ENCODE measurements at regions not wholly inside any gene's neighbourhood (a gene's known extent, or its start where the extent isn't known, plus 50 kb on each side); places are given as distances from the start of the nearest gene placed in this dataset.
"Not testable (repeated sequence)": the region's sequence is repeated elsewhere in the genome, so short reads cannot be mapped to it uniquely, and the experiment has no call there.

DNA sequence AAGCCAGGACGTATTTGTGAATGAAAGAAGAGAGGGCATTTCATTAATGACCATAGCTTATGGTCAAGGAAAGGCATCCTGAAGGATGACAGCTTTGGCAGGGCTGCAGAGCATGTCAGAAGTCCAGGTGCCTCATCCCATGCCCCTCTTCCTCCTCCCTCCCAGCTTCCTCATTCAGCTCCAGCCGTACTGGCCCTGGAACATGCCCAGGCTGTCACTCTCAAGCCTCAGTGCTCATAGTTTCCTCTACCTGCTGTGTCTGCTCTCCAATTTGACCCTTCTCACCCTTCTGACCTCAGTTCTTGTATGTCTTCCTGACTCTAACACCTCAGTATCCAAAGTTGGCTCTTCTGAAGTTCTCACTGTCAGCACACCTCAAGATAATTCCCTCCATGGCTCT lies 695.8 kb upstream of the HS6ST1 start:
- no peak for DNase-seq
- Histone ChIP-seq H3K9me3 (no peaks in the 10 kb centered on the region), H3K36me3 (replicated peaks in 1 of 2; ENCODE audit: insufficient read depth in 1 of 2, low read depth in 2 of 2) (no peaks in the 10 kb centered on the region), H3K4me1 (peaks cover 16% of the 10 kb centered on the region), H3K27me3 (no peaks in the 10 kb centered on the region), H3K27ac (no peak overlapping the region), H3K4me3 (no peak overlapping the region)
- intact Hi-C loops (cut with DNase I), result no loop called here
- no peak for TF ChIP-seq POLR2A (IDR thresholded peaks at IDR 0.05)
- TF ChIP-seq, protein P1, sequence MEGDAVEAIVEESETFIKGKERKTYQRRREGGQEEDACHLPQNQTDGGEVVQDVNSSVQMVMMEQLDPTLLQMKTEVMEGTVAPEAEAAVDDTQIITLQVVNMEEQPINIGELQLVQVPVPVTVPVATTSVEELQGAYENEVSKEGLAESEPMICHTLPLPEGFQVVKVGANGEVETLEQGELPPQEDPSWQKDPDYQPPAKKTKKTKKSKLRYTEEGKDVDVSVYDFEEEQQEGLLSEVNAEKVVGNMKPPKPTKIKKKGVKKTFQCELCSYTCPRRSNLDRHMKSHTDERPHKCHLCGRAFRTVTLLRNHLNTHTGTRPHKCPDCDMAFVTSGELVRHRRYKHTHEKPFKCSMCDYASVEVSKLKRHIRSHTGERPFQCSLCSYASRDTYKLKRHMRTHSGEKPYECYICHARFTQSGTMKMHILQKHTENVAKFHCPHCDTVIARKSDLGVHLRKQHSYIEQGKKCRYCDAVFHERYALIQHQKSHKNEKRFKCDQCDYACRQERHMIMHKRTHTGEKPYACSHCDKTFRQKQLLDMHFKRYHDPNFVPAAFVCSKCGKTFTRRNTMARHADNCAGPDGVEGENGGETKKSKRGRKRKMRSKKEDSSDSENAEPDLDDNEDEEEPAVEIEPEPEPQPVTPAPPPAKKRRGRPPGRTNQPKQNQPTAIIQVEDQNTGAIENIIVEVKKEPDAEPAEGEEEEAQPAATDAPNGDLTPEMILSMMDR (IDR thresholded peaks at IDR 0.05), result no peak
- no peak for ATAC-seq
- 51 to 58% methylated on average over 2 of the region's 2 CpGs for WGBS, 2 donors

DNA sequence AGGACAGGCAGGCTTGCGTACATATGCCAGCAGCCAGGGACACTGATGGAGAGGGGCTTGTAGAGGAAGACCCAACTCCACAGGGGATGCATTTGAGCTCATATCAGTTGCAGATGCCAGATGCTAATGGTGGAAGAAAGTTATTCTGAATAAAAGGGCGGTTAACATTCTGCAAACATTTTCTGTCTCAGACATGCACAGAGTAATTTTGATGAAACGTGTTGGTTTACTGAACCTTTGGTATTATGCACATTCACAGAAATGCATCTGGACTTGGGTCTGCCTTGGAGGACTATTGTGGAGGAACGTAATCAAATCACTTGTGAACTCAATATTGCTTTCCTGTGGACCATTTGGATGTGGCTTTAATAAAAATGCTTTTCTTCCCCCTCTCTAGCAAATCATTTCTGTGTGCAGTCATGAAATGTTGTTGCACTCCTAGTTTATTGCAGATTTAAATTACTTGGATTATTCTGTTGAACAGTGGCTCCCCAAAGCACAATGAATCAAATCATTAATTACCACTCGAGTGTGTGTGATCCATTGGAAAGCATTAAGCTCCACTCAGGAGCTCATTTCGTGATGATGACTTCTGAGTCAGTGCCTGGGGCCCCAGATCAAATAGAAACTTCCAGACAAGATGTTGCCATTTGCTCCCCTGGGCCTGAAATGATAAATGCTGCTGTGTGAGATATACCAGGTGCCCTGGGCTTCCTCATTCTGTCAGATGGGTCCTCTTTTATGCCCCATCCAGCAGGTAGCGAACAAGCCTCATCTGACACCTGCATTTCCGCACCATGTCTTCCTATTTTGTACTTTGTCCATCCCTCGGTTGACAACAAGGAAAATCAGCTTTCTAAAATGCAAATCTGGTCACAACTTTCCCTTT lies 697.0 kb upstream of the HS6ST1 start:
- no peak for DNase-seq

DNA sequence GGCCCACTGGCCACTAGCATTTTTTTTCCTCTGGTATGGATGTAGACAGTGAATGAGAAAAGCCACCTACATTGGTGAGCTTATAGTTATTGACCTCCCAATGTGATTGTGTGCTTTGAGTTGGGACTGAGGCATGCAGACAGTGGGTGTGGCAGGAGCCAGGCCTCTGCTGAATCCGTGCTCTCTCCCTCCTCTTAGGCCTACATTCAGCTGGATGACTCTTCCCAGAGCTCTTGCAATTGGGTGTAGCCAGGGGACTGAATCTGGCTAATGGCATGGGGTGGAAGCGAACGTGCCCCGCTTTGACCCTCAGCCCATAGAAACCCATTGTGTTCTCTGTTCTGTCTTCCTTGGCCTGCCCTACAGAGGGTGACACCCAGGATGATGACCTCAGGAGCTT lies 698.3 kb upstream of the HS6ST1 start:
- Histone ChIP-seq H3K36me3 (replicated peaks in 1 of 2; ENCODE audit: insufficient read depth in 1 of 2, low read depth in 2 of 2) (no peaks in the 10 kb centered on the region), H3K27ac (no peak overlapping the region), H3K4me1 (peaks cover 16% of the 10 kb centered on the region), H3K4me3 (no peak overlapping the region), H3K9me3 (no peaks in the 10 kb centered on the region), H3K27me3 (no peaks in the 10 kb centered on the region)
- TF ChIP-seq, protein P1 (IDR thresholded peaks at IDR 0.05), result no peak
- no peak for TF ChIP-seq POLR2A (IDR thresholded peaks at IDR 0.05)
- ATAC-seq (no peak), DNase-seq (no peak)
- intact Hi-C loops (cut with DNase I), result no loop called here
- WGBS, 2 donors, result 96 to 98% methylated on average over 4 of the region's 4 CpGs

More for the DNA sequence above, 697.0 kb upstream of the HS6ST1 start:
- H3K4me3 ChIP-seq, result no peak overlapping the region
- no peaks in the 10 kb centered on the region for H3K9me3 ChIP-seq
- ATAC-seq, result no peak
- intact Hi-C loops (cut with DNase I), result no loop called here
- 86 to 91% methylated on average over 9 of the region's 9 CpGs for WGBS, 2 donors
- H3K4me1 ChIP-seq, result peaks cover 16% of the 10 kb centered on the region
- H3K27ac ChIP-seq, result no peak overlapping the region
- TF ChIP-seq, protein P1 (IDR thresholded peaks at IDR 0.05), result no peak
- TF ChIP-seq POLR2A (IDR thresholded peaks at IDR 0.05), result no peak
- H3K27me3 ChIP-seq, result no peaks in the 10 kb centered on the region
- no peaks in the 10 kb centered on the region for H3K36me3 ChIP-seq (replicated peaks in 1 of 2; ENCODE audit: insufficient read depth in 1 of 2, low read depth in 2 of 2)

DNA sequence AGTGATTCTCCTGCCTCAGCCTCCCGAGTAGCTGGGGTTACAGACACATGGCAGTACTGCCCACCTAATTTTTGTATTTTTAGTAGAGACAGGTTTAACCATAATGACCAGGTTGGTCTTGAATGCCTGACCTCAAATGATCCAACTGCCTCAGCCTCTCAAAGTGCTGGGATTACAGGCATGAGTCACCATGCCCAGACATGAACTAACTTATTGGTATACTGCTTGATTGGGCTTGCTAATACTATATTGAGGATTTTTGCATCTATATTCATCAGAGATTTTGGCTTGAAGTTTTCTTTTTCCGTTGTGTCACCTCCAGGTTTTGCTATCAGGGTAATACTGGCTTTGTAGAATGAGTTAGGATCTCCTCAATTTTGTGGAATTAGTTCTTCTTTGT lies 706.1 kb upstream of the HS6ST1 start:
- H3K27ac ChIP-seq, result no peak overlapping the region
- DNase-seq (no peak), ATAC-seq (no peak)
- WGBS, 2 donors, result 65 to 70% methylated on average over 2 of the region's 2 CpGs
- no peaks in the 10 kb centered on the region for H3K27me3 ChIP-seq
- H3K4me3 ChIP-seq, result no peak overlapping the region
- intact Hi-C loops (cut with DNase I), result no loop called here
- no peaks in the 10 kb centered on the region for H3K4me1 ChIP-seq
- no peaks in the 10 kb centered on the region for H3K9me3 ChIP-seq
- TF ChIP-seq, protein P1 (IDR thresholded peaks at IDR 0.05), result no peak
- no peak for TF ChIP-seq POLR2A (IDR thresholded peaks at IDR 0.05)
- no peaks in the 10 kb centered on the region for H3K36me3 ChIP-seq (replicated peaks in 1 of 2; ENCODE audit: insufficient read depth in 1 of 2, low read depth in 2 of 2)

DNA sequence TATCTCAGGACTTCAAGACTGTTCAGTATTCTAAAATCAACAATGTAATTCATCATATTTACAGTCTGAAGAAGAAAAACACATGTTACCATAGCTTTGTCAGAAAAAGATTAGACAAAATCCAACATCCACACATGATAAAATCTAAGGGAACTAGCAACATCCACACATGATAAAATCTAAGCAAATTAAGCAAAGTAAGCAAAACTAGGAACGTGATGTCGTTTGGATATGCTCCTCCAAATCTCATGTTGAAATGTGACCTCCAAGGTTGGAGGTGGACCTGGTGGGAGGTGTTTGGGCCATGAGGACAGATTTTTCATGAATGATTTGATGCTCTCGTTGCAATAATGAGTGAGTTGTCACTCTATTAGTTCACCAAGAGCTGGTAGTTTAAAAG lies 717.3 kb upstream of the HS6ST1 start:
- ATAC-seq (no peak), DNase-seq (no peak)
- 40 to 49% methylated on average over 3 of the region's 3 CpGs for WGBS, 2 donors
- H3K9me3 ChIP-seq, result no peaks in the 10 kb centered on the region
- intact Hi-C loops (cut with DNase I), result no loop called here
- H3K36me3 ChIP-seq (replicated peaks in 1 of 2; ENCODE audit: insufficient read depth in 1 of 2, low read depth in 2 of 2), result no peaks in the 10 kb centered on the region
- no peak for TF ChIP-seq POLR2A (IDR thresholded peaks at IDR 0.05)
- TF ChIP-seq, protein P1 (IDR thresholded peaks at IDR 0.05), result no peak
- no peak overlapping the region for H3K4me3 ChIP-seq
- no peak overlapping the region for H3K27ac ChIP-seq
- no peaks in the 10 kb centered on the region for H3K27me3 ChIP-seq
- H3K4me1 ChIP-seq, result no peaks in the 10 kb centered on the region

- H3K27ac ChIP-seq; H3K27me3 ChIP-seq; ATAC-seq; H3K4me3 ChIP-seq; H3K4me1 ChIP-seq; DNase-seq; H3K36me3 ChIP-seq (replicated peaks in 1 of 2; ENCODE audit: insufficient read depth in 1 of 2, low read depth in 2 of 2); intact Hi-C loops (cut with DNase I): not testable (repeated sequence)
- peaks cover 0 to 16% (median 0%) of the 10 kb centered on the region in 3 donors for H3K9me3 ChIP-seq
- 77 to 94% methylated on average over 10 of the region's 10 CpGs for WGBS, 2 donors
These were observed 725.0 kb upstream of the HS6ST1 start for GRCh38 chr2:129043677-129044076.

DNA sequence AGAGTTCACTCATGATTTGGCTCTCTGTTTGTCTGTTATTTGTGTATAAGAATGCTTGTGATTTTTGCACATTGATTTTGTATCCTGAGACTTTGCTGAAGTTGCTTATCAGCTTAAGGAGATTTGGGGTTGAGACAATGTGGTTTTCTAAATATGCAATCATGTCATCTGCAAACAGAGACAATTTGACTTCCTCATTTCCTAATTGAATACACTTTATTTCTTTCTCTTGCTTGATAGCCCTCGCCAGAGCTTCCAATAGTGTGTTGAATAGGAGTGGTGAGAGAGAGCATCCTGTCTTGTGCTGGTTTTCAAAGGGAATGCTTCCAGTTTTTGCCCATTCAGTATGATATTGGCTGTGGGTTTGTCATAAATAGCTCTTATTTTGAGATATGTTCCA lies 727.8 kb upstream of the HS6ST1 start:
- WGBS, 2 donors, result 63 to 91% methylated on average over 1 of the region's 1 CpG
- H3K27me3 ChIP-seq; ATAC-seq; H3K27ac ChIP-seq; H3K36me3 ChIP-seq (replicated peaks in 1 of 2; ENCODE audit: insufficient read depth in 1 of 2, low read depth in 2 of 2); intact Hi-C loops (cut with DNase I); H3K4me3 ChIP-seq; H3K4me1 ChIP-seq; DNase-seq: not testable (repeated sequence)
- peaks cover 0 to 16% (median 0%) of the 10 kb centered on the region in 3 donors for H3K9me3 ChIP-seq
